ENCODE measurements at regions not wholly inside any gene's neighbourhood (a gene's known extent, or its start where the extent isn't known, plus 50 kb on each side); places are given as distances from the start of the nearest gene placed in this dataset.

- TF ChIP-seq SUZ12 (IDR thresholded peaks at IDR 0.05): no peak
- no peak for TF ChIP-seq FOXK2 (IDR thresholded peaks at IDR 0.05)
- TF ChIP-seq BHLHE40 (IDR thresholded peaks at IDR 0.05; ENCODE audit: borderline replicate concordance): no peak
Measured at GRCh38 chr19:56953470-56953869, 112.9 kb upstream of the PEG3 start.
